ENCODE measurements at regions not wholly inside any gene's neighbourhood (a gene's known extent, or its start where the extent isn't known, plus 50 kb on each side); places are given as distances from the start of the nearest gene placed in this dataset.

- no peaks in the 10 kb centered on the region for H3K27me3 Mint-ChIP-seq (ENCODE audit: low read depth)
- TF ChIP-seq CTCF (conservative IDR thresholded peaks at IDR 0.05): no peak
- H3K4me3 Mint-ChIP-seq: no peak overlapping the region
- peaks cover 3% of the 10 kb centered on the region for H3K9me3 Mint-ChIP-seq
- no peaks in the 10 kb centered on the region for H3K36me3 Mint-ChIP-seq (ENCODE audit: low read depth)
- no peak for DNase-seq (ENCODE audit: low read depth, low spot score)
- H3K4me1 Mint-ChIP-seq: no peaks in the 10 kb centered on the region
- H3K27ac Mint-ChIP-seq (ENCODE audit: unreplicated experiment): no peak overlapping the region
Measured at GRCh38 chr9:99626426-99626825, 195.3 kb upstream of the NR4A3 start.

GRCh38 chr9:99628285-99628684 is 193.4 kb upstream of the NR4A3 start:
- DNase-seq (ENCODE audit: low read depth, low spot score): no peak
- H3K9me3 Mint-ChIP-seq: peaks cover 3% of the 10 kb centered on the region
- no peak overlapping the region for H3K4me3 Mint-ChIP-seq
- TF ChIP-seq CTCF (conservative IDR thresholded peaks at IDR 0.05): no peak
- H3K27ac Mint-ChIP-seq (ENCODE audit: unreplicated experiment): no peak overlapping the region
- no peaks in the 10 kb centered on the region for H3K4me1 Mint-ChIP-seq
- H3K27me3 Mint-ChIP-seq (ENCODE audit: low read depth): no peaks in the 10 kb centered on the region
- H3K36me3 Mint-ChIP-seq (ENCODE audit: low read depth): no peaks in the 10 kb centered on the region

GRCh38 chr9:99628849-99629620 is 192.7 kb upstream of the NR4A3 start:
- H3K9me3 Mint-ChIP-seq: peaks cover 3% of the 10 kb centered on the region
- no peak overlapping the region for H3K4me3 Mint-ChIP-seq
- H3K27ac Mint-ChIP-seq (ENCODE audit: unreplicated experiment): no peak overlapping the region
- no peaks in the 10 kb centered on the region for H3K4me1 Mint-ChIP-seq
- no peaks in the 10 kb centered on the region for H3K36me3 Mint-ChIP-seq (ENCODE audit: low read depth)
- no peaks in the 10 kb centered on the region for H3K27me3 Mint-ChIP-seq (ENCODE audit: low read depth)
- no peak for TF ChIP-seq CTCF (conservative IDR thresholded peaks at IDR 0.05)
- no peak for DNase-seq (ENCODE audit: low read depth, low spot score)

GRCh38 chr9:99632349-99633038 is 189.2 kb upstream of the NR4A3 start:
- TF ChIP-seq CTCF (conservative IDR thresholded peaks at IDR 0.05): no peak
- Mint-ChIP-seq H3K4me3 (no peak overlapping the region), H3K27ac (ENCODE audit: unreplicated experiment) (no peak overlapping the region), H3K27me3 (ENCODE audit: low read depth) (no peaks in the 10 kb centered on the region), H3K36me3 (ENCODE audit: low read depth) (no peaks in the 10 kb centered on the region), H3K9me3 (peaks cover 3% of the 10 kb centered on the region), H3K4me1 (no peaks in the 10 kb centered on the region)
- DNase-seq (ENCODE audit: low read depth, low spot score): no peak

- no peaks in the 10 kb centered on the region for H3K36me3 Mint-ChIP-seq (ENCODE audit: low read depth)
- no peaks in the 10 kb centered on the region for H3K4me1 Mint-ChIP-seq
- no peaks in the 10 kb centered on the region for H3K27me3 Mint-ChIP-seq (ENCODE audit: low read depth)
- no peak overlapping the region for H3K4me3 Mint-ChIP-seq
- peaks cover 3% of the 10 kb centered on the region for H3K9me3 Mint-ChIP-seq
- no peak for TF ChIP-seq CTCF (conservative IDR thresholded peaks at IDR 0.05)
- no peak overlapping the region for H3K27ac Mint-ChIP-seq (ENCODE audit: unreplicated experiment)
- DNase-seq (ENCODE audit: low read depth, low spot score): no peak
Measured at GRCh38 chr9:99633265-99633664, 188.4 kb upstream of the NR4A3 start.

Data from neural crest cell (in vitro differentiated cells).